ENCODE measurements at regions not wholly inside any gene's neighbourhood (a gene's known extent, or its start where the extent isn't known, plus 50 kb on each side); places are given as distances from the start of the nearest gene placed in this dataset.

DNA sequence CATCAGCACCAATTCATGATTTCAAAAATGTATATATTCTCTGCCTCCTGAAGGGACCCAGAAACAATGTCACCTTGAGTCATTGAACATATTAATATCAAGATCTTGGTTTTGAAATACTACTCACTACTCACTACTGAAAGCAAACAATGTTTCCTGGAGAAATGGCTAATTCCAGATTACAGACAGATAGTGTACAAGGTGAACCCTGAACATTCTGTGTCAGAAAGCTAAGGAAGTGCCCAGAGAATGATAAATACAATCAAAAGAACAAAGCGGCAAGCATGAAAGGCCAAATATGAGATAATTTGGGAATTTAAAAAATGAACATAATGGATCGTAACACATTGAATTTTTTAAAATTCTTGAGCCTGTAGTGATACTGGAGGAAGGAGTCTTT lies 101.5 kb upstream of the TENT5A start:
- H2AFZ ChIP-seq (ENCODE audit: low read length): no peak overlapping the region
- H3T11ph ChIP-seq (ENCODE audit: low read length): no peak overlapping the region
- H3K27me3 ChIP-seq (ENCODE audit: insufficient read depth, low read length): no peaks in the 10 kb centered on the region
- no peak overlapping the region for H3K56ac ChIP-seq (ENCODE audit: insufficient read length, low read depth, low read length)
- no peaks in the 10 kb centered on the region for H3K23me2 ChIP-seq (ENCODE audit: insufficient read length, low read depth, low read length, poor library complexity, severe bottlenecking)
- no peak overlapping the region for H4K91ac ChIP-seq (ENCODE audit: insufficient read length, low read depth, low read length)
- no peak overlapping the region for H2BK12ac ChIP-seq (ENCODE audit: insufficient read length, low read depth, low read length)
- no peak overlapping the region for H2BK5ac ChIP-seq (ENCODE audit: insufficient read length, low read length)
- H3K79me2 ChIP-seq (ENCODE audit: insufficient read depth, low read length): no peaks in the 10 kb centered on the region
- H3K27me3 Mint-ChIP-seq (ENCODE audit: low read depth): no peaks in the 10 kb centered on the region; the same call in 1 of the 2 replicates
- H3K9ac ChIP-seq (ENCODE audit: extremely low read depth, insufficient read length, low read length): no peak overlapping the region
- no peaks in the 10 kb centered on the region for H4K20me1 ChIP-seq (ENCODE audit: control insufficient read depth, insufficient read depth, insufficient read length)
- H3K23ac ChIP-seq (ENCODE audit: insufficient read length, low read depth, low read length): no peak overlapping the region
- no peak overlapping the region for H2BK120ac ChIP-seq (ENCODE audit: low read depth, low read length, poor library complexity, severe bottlenecking)
- H3K14ac ChIP-seq (ENCODE audit: insufficient read depth, low read length): no peak overlapping the region
- H3K27ac ChIP-seq (ENCODE audit: insufficient read length, low read depth, low read length): no peak overlapping the region
- TF ChIP-seq, protein P1, sequence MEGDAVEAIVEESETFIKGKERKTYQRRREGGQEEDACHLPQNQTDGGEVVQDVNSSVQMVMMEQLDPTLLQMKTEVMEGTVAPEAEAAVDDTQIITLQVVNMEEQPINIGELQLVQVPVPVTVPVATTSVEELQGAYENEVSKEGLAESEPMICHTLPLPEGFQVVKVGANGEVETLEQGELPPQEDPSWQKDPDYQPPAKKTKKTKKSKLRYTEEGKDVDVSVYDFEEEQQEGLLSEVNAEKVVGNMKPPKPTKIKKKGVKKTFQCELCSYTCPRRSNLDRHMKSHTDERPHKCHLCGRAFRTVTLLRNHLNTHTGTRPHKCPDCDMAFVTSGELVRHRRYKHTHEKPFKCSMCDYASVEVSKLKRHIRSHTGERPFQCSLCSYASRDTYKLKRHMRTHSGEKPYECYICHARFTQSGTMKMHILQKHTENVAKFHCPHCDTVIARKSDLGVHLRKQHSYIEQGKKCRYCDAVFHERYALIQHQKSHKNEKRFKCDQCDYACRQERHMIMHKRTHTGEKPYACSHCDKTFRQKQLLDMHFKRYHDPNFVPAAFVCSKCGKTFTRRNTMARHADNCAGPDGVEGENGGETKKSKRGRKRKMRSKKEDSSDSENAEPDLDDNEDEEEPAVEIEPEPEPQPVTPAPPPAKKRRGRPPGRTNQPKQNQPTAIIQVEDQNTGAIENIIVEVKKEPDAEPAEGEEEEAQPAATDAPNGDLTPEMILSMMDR (conservative IDR thresholded peaks at IDR 0.05): no peak
- H3K36me3 Mint-ChIP-seq (ENCODE audit: insufficient read depth in 1 of 3, low read depth in 3 of 3): no peaks in the 10 kb centered on the region; a peak in 1 of 7 replicates
- H3K18ac ChIP-seq (ENCODE audit: insufficient read length, low read depth, low read length): no peak overlapping the region
- WGBS (ENCODE audit: extremely low coverage, insufficient read length, low lambda C conversion rate): no CpG with 5 or more reads among the region's 2 CpGs
- no peak overlapping the region for H3K27ac Mint-ChIP-seq
- no peaks in the 10 kb centered on the region for H3K79me1 ChIP-seq (ENCODE audit: insufficient read depth, low read depth, low read length, poor library complexity, severe bottlenecking)
- no peak overlapping the region for H2BK15ac ChIP-seq (ENCODE audit: low read depth, low read length)
- H3K9me3 ChIP-seq (ENCODE audit: control insufficient read depth, low read depth, low read length): no peaks in the 10 kb centered on the region
- no peak overlapping the region for H3K4me2 ChIP-seq (ENCODE audit: insufficient read depth, insufficient read length, low read length)
- H2BK20ac ChIP-seq (ENCODE audit: low read depth, low read length, poor library complexity, severe bottlenecking): no peak overlapping the region
- H2AK5ac ChIP-seq (ENCODE audit: insufficient read length, low read length): no peak overlapping the region
- DNase-seq: no peak
- H4K8ac ChIP-seq (replicated peaks; ENCODE audit: insufficient read length, low read depth, low read length): no peak overlapping the region
- H3K4me1 Mint-ChIP-seq: no peaks in the 10 kb centered on the region
- no peak overlapping the region for H4K5ac ChIP-seq (ENCODE audit: insufficient read length, low read depth, low read length)
- no peak overlapping the region for H3K4ac ChIP-seq (ENCODE audit: low read depth, low read length)
- H3K4me1 ChIP-seq (ENCODE audit: insufficient read depth, low read length): no peaks in the 10 kb centered on the region
- H3K4me3 Mint-ChIP-seq: no peak overlapping the region
- no peaks in the 10 kb centered on the region for H3K9me3 Mint-ChIP-seq

All from H9 (cell line).